GM19395 (cell line): ENCODE measurements at regions not wholly inside any gene's neighbourhood (a gene's known extent, or its start where the extent isn't known, plus 50 kb on each side); places are given as distances from the start of the nearest gene placed in this dataset.
"Not testable (repeated sequence)": the region's sequence is repeated elsewhere in the genome, so short reads cannot be mapped to it uniquely, and the experiment has no call there.

Experiments
- ATAC-seq: cut with Tn5 transposase; IDR thresholded peaks from one replicate; pipeline ENCODE4 v1.9.1; 2021; ENCODE audit warnings: mild to moderate bottlenecking, moderate library complexity; ENCODE audit not compliant: unreplicated experiment

DNA sequence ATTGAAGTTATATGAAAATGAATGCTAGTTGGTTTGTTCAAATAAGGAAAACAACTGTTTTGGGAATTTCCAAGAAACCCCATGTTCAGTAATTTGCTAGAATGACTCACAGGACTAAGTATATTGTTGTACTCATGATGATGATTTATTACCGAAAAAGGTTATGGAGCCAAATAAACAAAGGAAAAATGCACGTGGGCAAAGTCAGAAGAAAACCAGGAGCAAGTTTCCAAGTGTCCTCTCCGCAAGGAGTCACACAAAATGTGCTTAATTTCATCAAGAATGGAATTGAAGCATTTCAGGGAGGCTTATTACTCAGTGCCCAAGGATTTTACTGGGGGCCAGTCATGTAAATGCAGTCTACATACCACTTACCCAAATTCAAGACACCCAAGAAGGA lies 1652.4 kb upstream of the TMEFF2 start:
- no peak for ATAC-seq

DNA sequence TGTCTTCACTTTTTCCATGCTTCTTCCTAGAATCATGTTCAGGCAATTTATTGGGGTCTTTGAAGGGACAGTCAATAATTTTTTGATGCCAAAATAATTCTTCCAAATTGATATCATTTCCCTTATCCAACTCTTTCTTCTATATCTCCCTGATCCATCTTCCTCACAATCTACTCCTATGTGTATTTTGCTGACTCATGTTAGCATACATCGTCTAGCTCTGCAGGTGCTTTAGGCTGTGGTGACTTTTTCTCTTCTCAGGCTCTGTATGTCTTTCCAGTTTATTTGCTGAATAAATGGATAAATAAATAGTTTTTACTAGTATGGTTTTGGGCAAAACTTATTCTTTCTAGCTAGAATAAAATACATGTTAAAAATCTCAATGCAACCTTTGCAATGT lies 1650.9 kb upstream of the TMEFF2 start:
- no peak for ATAC-seq

DNA sequence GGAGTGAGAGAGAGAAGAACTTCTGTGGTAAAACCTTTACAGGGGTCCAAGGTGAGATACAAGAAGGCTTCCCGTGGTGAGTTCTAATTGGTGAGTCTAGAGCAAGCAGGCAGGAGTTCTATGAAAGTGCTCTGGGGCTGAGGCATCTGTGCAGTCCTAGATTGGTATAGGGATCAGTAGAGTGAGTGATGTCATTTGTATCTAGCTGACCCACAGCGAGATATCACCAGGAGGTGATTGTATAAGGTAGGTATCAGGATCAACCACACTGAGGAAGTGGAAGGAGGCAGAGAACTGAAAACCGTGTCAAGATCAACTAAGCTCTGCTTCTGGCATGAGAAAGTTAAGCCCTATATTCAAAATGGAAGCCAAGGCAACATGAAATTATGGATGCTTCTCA lies 1648.9 kb upstream of the TMEFF2 start:
- peak; percentile 52 for ATAC-seq

- ATAC-seq, result no peak
These were observed 1646.8 kb upstream of the TMEFF2 start for GRCh38 chr2:193841384-193842150.

DNA sequence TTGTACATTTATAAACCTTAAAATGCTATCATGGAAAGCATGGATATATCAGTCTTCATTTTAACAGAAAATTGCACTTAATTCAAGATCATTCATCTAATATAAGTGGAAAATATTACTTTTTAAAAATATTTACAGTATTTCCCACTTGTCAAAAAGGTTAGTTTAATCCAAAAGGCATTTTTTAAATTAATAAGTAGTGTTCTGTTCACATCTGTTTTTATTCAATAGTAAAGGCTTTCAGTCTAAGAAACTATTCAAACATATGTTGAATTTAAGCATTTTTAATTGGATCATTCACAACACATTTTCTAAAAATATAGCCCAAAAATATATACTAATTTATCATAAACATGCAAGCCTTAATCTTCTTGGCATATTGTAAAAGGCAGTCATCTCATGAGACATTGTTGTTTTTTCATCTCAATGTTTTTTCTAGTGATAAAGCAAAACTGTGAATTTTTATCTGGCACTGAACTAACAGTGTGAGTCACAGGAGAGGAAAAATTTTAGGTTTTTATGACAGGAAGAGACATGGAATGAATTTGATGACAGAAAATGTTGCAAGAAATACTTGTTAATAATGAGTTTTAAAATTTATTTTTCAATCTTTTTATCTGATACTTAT lies 1642.5 kb upstream of the TMEFF2 start:
- ATAC-seq, result no peak

DNA sequence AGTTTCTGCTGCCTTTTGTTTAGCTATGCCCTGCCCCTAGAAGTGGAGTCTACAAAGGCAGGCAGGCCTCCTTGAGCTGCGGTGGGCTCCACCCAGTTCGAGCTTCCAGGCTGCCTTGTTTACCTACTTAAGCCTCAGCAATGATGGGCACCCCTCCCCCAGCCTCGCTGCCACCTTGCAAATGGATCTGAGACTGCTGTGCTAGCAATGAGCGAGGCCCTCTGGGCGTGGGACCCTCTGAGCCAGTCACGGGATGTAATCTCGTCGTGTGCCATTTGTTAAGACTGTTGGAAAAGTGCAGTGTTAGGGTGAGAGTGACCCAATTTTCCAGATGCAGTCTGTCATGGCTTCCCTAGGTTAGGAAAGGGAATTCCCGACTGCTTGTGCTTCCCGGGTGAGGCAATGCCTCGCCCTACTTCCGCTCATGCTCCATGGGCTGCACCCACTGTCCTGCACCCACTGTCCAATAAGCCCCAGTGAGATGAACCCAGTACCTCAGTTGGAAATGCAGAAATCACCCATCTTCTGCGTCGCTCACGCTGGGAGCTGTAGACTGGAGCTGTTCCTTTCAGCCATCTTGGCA lies 1641.8 kb upstream of the TMEFF2 start:
- ATAC-seq, result not testable (repeated sequence)

- not testable (repeated sequence) for ATAC-seq
These were observed 1639.2 kb upstream of the TMEFF2 start for GRCh38 chr2:193833895-193834294.

DNA sequence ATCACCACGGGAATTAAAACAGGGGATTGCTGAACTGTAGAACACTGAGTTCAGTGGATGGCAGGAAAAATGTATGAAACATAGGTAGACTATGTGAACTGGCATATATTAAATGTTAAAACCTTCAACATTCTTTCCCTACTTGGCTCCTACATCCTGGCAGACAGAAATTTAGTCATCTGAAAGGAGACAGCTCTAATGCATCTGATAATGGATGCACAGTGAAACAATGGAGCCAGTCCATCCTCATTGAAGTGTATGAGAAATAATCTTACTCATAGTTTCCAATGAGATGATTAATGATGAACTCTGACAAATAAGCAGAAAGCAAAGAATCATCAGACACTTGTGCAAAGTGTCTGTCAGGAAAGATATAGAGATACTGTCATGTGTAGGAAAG lies 1629.7 kb upstream of the TMEFF2 start:
- no peak for ATAC-seq

DNA sequence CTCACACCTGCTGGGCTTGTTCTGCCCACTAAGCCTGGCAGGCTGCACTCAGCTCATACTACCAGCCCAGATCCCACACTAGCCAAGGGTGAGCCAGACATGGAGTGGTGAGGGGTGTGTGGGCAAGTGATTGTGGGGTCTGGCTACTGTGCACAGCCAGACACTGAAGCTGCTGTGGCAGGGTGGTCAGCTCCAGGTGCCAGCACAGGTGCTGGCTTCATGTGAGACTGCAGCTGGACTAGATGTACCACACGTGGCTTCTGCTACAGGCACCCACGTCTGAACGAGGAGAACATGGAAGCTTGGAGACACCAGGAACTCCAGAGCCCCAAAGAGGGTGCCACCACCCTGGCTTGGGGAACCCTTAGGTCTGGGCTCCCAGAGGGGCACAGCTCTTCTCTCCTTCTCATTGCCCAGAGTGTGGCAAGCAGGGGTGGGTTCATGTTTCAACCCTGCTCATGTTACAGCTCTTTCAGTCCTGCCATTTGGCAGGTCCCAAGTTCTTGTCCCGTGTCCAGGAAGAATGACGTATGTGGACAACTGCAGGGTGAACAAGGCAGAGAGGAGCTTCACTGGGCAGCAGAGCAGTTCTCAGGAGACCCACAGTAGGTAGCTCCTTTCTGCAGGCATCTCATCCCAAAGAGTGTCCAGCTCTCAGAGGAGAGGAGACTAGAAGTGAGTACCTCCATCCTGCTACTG lies 1624.2 kb upstream of the TMEFF2 start:
- no peak for ATAC-seq

GRCh38 chr2:193816008-193816407 lies 1621.3 kb upstream of the TMEFF2 start:
- no peak for ATAC-seq

DNA sequence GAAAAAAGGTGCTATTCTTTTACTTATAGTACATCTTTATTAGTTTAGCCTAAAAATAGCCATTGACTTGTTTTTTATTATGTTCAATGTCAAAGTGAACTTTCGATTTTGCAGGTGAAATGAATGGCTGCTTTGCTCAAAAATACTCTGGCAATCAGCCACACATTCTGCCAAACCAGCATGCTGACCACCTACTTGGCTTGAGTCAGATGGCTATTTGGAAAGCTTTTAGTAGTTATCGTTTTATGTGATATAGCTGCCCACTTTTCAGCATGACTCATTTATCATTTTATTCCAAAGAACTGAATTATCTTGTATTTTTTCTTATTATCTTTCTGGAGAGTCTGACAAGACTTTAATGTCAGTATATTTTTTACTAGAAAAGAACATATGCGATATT lies 1615.8 kb upstream of the TMEFF2 start:
- no peak for ATAC-seq

GRCh38 chr2:193808877-193809276 lies 1614.1 kb upstream of the TMEFF2 start:
- no peak for ATAC-seq

DNA sequence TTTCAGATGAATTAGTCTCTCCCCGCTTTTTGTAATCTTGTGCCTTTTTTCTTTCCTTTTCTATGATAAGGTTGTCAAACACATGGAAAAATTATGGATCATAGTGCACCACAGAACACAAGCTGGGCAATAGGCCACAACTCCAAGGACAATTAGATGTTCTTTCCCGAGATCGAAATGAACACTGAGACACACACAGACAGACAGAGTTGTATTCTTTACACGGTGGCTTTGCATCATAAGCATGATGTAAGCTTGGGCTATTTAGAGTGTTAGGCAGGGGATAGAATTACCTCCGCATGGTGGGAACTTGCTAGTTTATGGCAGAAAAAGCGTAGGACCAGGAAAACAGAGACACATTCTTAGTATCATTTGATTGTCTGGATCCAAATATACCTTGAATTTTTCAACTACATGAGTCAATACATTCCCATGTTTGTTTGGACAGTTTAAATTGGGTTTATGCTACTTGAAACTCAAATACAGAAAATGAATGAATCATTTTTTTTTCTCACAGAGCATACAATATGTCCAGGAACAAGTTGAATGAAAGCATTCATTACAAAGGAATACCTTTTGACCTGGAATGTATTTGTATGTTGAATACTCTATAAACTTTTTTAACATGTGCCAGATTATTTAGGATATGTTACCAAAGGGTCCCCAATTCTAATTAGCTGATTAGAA lies 1611.5 kb upstream of the TMEFF2 start:
- no peak for ATAC-seq

- ATAC-seq, result no peak
These were observed 1602.1 kb upstream of the TMEFF2 start for GRCh38 chr2:193796847-193797246.

DNA sequence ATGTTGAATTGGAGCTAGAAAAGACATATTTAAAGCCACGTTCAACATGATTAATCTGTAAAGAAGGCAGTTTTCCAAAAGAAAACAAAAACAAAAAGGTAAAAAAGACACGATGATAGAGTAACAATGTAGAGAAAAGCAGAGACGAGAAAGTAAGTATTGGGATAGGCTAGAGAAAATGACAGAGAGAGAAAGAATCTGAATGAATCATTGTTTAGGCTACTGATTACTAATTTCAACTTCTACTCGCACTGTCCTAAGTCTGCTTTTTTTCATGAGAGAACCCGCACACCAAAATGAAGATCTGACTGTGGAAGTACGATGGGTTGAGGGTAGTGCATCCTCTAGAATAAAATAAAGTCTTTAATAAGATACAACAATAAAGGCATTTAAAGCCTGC lies 1599.2 kb upstream of the TMEFF2 start:
- ATAC-seq, result no peak

DNA sequence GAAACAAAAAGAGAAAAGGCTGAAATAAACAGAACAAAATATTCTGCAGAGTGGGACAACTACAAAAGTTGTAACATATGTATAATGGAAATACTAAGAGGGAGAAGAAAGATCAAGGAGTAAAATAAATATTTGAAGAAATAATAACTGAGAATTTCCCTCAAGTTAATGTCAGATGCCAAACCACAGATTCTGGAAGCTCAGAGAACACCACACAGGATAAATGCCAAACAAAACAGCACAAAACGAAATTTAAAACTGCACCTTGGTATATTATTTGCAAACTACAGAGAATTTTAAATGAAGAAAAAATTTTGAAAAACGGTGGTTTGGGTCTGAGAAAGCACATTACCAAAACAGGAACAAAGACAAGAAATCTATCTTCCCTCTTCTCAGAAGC lies 1588.9 kb upstream of the TMEFF2 start:
- no peak for ATAC-seq

GRCh38 chr2:193778293-193778692 lies 1583.6 kb upstream of the TMEFF2 start:
- ATAC-seq, result no peak

DNA sequence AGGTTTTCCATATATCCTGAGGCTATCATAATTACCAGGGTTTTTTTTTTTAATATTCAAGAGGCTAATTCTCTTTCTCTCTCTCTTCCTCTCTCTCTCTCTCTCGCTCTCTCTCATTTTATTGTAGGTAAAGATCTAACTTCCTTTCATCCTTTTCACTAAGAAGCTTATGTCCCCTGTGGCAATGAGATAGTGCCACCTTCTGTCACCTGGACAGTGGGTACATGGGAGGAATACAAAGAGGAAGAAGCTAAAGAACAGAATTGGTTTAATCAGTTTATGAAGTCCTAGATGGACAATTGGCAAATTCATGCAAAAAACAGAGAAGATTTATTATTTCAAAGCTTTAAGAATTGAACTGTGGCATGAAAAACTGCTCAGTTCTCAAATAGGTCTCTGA lies 1582.3 kb upstream of the TMEFF2 start:
- no peak for ATAC-seq

GRCh38 chr2:193774166-193774565 lies 1579.4 kb upstream of the TMEFF2 start:
- ATAC-seq, result no peak

DNA sequence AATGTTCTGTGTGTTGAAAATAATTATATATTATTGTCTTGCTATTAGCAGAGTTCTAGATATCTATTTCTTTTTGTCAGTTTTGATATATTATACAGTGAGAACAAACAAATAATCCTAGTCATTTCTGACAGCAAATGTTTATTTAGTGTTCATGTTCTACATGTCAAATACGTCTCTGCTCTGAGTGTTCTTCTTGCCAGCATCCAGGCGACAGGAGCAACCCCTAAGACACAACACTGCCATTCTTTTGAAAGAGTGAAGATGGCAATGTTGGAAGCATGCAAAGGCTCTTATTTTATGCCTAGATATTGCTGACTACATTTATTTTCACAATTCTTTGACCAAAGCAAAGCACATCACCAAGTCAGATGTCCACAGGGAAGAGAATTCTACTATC lies 1556.6 kb upstream of the TMEFF2 start:
- ATAC-seq, result no peak

DNA sequence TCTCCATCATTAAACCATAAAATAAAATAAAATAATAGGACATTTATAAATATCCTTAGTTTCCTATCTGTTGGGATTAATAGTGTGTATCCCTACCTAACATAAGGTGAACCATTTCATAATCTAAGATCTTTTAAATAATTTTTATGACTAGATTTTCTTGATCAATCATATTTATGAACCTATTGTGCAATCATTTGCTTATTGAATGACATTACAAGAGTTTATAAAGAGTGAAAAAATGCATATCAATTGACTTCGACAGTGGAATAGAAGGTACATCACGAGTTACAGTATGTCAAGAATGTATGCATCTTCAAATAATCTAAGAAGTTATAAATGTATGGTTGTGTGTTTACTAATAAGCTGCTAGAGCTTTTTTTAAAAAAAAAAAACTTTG lies 1554.8 kb upstream of the TMEFF2 start:
- no peak for ATAC-seq
